A673 (cell line): ENCODE measurements at regions not wholly inside any gene's neighbourhood (a gene's known extent, or its start where the extent isn't known, plus 50 kb on each side); places are given as distances from the start of the nearest gene placed in this dataset.

Experiments
- EZH2 ChIP-seq: fragments of 200-600 bp; sonication (generic); IDR thresholded peaks from 2 replicates; pipeline ENCODE4 v1.6.1; 2017; ENCODE audit warnings: borderline replicate concordance, low read depth, mild to moderate bottlenecking, mixed read lengths, antibody characterized with exemption, low read length; ENCODE audit not compliant: poor library complexity, severe bottlenecking
- TF ChIP-seq, protein P1 (sequence below): fragments of 300-800, 200-600 bp; sonication (generic); conservative IDR thresholded peaks from 2 replicates; pipeline ENCODE4 v1.5.1; 2017; ENCODE audit warnings: low read depth, mild to moderate bottlenecking, antibody characterized with exemption, low read length, moderate library complexity, mixed read lengths

DNA sequence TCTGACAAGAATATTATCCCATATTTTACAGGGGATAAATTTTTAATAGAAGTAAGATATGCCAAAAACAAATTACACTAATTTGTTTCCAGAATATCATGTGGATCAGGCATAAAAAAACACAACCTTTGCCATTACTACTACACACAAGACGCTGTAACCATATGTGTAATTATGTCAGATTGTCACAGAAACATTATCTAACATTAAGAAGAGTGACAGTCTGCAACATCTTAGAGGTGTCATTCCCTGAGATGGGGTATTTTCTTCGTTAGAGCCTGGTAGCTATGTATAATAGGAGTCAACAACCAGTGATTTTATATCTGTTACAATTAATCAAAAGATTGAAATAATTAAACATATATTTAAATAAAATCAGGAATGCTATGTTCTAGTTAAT, 518.9 kb downstream of the RERGL start:
- TF ChIP-seq, protein P1, sequence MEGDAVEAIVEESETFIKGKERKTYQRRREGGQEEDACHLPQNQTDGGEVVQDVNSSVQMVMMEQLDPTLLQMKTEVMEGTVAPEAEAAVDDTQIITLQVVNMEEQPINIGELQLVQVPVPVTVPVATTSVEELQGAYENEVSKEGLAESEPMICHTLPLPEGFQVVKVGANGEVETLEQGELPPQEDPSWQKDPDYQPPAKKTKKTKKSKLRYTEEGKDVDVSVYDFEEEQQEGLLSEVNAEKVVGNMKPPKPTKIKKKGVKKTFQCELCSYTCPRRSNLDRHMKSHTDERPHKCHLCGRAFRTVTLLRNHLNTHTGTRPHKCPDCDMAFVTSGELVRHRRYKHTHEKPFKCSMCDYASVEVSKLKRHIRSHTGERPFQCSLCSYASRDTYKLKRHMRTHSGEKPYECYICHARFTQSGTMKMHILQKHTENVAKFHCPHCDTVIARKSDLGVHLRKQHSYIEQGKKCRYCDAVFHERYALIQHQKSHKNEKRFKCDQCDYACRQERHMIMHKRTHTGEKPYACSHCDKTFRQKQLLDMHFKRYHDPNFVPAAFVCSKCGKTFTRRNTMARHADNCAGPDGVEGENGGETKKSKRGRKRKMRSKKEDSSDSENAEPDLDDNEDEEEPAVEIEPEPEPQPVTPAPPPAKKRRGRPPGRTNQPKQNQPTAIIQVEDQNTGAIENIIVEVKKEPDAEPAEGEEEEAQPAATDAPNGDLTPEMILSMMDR: no peak
- no peak for TF ChIP-seq EZH2
